Activated T-cell treated with anti-CD3 and anti-CD28 coated beads for 1 hour (primary cell): ENCODE measurements at regions not wholly inside any gene's neighbourhood (a gene's known extent, or its start where the extent isn't known, plus 50 kb on each side); places are given as distances from the start of the nearest gene placed in this dataset.
"Not testable (repeated sequence)": the region's sequence is repeated elsewhere in the genome, so short reads cannot be mapped to it uniquely, and the experiment has no call there.

Experiments
- DNase-seq: peaks from one replicate; pipeline ENCODE4 v3.0.0-alpha.2; 2020; ENCODE audit warnings: low read depth

DNA sequence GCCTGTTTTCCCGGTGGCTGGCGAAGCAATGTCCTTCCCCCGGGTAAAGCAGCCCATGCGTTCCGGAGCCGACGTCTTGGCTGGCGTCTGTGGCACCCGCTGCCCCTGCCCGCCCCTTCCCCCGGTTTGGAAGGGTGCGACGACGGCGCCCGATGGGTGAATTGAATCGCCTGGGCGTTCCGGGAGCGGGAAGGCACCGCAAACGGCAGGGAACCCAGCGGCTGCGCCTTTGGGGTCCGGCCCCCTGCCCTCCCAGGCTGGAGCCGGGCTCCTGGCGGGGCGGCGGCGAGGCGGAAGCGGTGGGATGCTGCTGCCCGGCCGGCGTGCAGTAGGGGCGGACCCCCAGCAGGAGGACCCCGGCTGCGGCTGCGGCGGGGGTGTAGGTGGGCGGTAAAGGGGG is 123.6 kb upstream of the RHOU start:
- not testable (repeated sequence) for DNase-seq

DNA sequence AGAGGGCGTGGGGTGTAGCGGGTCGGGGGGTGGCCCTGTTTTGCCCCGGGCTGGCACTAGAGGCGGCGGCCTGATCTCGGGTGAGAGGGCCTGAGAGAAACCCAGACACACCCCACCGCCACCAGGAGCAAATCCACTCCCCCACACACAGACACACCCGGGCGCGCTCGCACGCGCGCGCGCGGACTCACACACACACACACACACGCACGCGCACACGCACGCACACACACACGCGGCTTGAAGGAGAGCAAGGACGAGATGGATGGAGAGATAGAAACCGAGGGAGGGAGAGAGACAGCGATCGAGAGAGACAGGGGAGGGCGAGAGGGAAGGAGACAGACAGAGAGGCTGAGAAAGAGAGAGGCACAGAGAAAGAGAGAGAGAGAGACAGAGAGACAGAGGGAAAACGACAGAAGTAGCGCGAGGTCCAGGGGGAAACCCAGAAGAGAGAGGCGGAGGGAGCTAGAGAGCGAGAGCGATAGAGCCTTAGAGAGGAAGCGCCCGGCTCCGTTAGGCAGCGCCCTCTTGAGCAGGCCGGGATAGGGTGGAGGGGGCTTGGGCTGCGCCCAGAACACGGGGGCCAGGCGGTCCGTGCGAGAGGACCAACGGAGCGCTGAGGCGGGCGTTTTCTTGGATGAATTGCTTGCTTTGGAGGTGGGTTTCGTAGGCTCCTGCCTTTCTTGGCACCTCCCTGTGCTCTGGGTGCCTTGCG is 113.1 kb upstream of the RHOU start:
- not testable (repeated sequence) for DNase-seq

- not testable (repeated sequence) for DNase-seq
Measured at GRCh38 chr1:228626481-228626880, 108.8 kb upstream of the RHOU start.

DNA sequence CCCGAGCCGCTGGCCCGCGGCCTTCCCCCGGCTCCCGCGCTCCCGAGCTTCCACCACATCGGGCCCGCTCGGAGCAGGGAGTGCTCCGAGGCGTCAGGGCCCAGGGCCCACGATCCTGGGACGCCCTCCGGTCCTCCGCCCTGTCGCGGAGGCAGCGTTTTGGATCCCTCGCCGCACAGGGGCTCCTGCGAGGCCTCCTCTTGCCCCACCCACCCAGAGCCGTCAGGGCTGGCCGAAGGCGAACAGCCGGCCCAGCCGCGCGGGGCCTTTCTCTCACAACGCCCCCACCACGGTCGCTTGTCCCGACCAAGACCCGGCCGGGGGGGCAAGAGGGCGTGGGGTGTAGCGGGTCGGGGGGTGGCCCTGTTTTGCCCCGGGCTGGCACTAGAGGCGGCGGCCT is 102.4 kb upstream of the RHOU start:
- DNase-seq: not testable (repeated sequence)

DNA sequence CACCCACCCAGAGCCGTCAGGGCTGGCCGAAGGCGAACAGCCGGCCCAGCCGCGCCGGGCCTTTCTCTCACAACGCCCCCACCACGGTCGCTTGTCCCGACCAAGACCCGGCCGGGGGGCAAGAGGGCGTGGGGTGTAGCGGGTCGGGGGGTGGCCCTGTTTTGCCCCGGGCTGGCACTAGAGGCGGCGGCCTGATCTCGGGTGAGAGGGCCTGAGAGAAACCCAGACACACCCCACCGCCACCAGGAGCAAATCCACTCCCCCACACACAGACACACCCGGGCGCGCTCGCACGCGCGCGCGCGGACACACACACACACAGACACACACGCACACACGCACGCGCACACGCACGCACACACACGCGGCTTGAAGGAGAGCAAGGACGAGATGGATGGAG is 100.0 kb upstream of the RHOU start:
- peak; percentile 48 for DNase-seq

- DNase-seq: not testable (repeated sequence)
Measured at GRCh38 chr1:228637529-228637928, 97.8 kb upstream of the RHOU start.

- no peak for DNase-seq
Measured at GRCh38 chr1:228646717-228647522, 88.4 kb upstream of the RHOU start.

GRCh38 chr1:228647523-228648444 is 87.5 kb upstream of the RHOU start:
- no peak for DNase-seq

- no peak for DNase-seq
Measured at GRCh38 chr1:228648647-228649383, 86.5 kb upstream of the RHOU start.

DNA sequence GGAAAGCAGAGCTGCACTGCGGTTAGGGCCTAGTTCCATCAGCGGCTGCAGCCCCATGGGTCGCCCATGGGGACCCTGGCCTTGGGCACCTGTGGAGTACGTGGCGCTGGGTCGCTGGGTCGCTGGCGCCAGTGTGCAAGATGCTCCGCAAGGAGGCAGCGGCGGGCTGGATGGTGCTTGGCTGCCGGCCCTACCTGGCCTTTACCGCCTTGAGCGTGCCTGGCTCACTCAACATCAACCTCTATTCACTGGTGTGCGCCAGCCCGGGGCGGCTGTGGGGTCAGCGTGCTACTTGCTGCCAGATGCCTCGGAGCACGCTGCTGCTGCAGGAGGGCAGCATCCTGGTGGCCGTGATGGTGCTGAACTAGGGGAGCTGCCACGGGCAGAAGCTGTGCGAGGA is 85.1 kb upstream of the RHOU start:
- DNase-seq: no peak

- DNase-seq: no peak
Measured at GRCh38 chr1:228650946-228651345, 84.3 kb upstream of the RHOU start.

DNA sequence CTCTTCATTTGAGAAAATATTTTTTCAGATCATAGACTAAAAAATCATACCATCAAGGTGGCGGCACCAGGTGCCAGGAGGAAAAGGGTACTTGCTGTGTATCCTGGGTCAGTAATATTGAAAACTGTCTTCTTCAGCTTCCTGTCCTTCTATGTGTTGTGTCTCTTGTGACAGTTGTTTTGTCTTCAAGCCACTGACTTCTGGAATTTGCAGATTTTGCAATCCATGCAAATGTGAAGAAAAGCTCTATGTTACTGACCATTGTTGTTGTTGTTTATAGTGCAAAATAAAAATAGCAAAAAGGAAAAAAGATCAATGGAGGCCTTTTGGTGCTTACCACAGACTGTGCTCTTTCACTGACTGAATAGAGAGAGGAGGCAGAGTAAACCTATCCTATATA is 83.2 kb upstream of the RHOU start:
- no peak for DNase-seq

DNA sequence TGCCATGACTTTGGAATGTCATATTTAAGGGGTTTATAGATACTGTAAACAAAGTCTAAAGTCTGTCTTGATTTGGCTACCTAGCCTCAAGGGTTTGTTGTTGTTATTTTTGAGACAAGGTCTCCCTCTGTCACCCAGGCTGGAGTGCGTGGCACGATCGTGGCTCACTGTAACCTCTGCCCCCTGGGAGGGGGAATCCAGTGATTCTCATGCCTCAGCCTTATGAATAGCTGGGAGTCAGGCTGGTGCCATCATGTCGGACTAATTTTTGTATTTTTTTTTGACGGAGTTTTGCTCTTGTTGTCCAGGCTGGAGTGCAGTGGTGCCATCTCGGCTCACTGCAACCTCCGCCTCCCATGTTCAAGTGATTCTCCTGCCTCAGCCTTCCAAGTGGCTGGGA is 82.2 kb upstream of the RHOU start:
- not testable (repeated sequence) for DNase-seq

- no peak for DNase-seq
Measured at GRCh38 chr1:228653748-228654147, 81.5 kb upstream of the RHOU start.

- no peak for DNase-seq
Measured at GRCh38 chr1:228655796-228656394, 79.4 kb upstream of the RHOU start.

DNA sequence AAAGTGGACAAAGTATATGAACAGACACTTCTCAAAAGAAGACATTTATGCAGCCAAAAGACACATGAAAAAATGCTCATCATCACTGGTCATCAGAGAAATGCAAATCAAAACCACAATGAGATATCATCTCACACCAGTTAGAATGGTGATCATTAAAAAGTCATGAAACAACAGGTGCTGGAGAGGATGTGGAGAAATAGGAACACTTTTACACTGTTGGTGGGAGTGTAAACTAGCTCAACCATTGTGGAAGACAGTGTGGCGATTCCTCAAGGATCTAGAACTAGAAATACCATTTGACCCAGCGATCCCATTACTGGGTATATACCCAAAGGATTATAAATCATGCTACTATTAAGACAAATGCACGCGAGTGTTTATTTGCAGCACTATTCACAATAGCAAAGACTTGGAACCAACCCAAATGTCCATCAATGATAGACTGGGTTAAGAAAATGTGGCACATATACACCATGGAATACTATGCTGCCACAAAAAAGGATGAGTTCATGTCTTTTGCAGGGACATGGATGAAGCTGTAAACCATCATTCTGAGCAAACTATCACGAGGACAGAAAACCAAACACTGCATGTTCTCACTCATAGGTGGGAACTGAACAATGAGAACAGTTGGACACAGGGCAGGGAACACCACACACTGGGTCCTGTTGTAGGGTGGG is 73.1 kb upstream of the RHOU start:
- DNase-seq: not testable (repeated sequence)

- peak; percentile 76 for DNase-seq
Measured at GRCh38 chr1:228664399-228664914, 70.8 kb upstream of the RHOU start.

DNA sequence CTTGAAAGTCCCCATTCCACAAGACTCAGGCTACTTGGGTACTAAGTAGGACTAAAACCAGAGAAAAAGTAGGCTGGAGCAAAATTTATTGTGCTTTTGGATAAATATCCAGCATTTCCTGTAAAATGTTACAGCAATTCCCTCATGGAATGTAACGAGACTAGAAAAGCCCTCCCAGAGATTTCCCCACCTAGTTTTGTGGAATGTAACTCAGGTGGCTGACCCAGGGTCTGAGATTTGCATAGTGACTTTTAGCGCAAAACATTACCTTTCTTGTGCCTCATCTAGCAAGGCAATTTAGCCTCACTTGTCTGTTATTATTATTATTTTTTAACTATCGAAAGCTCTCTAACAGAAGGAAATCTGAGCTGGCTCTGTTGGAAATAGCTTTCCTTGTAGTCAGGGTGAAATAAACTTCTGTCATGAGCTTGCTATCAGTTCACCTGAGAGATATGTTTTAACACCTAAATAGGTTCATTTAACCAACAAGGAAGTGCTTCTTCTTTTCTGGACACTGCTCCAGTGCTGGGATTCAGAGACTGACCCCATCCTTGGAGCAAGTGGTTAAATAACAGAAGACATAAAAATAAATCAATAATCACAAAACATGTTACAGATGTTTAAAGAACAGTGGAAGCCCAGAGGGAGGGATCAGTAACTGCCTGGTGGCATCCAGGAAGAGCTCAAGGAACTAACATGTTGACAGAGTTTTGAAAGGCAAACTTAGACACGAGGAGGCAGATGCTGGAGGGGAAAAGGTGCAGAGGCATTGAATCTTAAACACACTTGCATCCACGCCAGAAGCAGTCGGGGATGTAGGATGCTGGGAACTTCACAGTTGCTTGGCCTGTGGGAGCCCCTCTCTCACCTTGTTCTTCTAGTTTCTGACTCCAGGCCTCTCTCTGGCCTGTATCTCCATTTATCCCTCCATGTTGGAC is 68.3 kb upstream of the RHOU start:
- no peak for DNase-seq

- DNase-seq: no peak
Measured at GRCh38 chr1:228668553-228669241, 66.6 kb upstream of the RHOU start.
